GM23248 (cell line): ENCODE measurements at regions not wholly inside any gene's neighbourhood (a gene's known extent, or its start where the extent isn't known, plus 50 kb on each side); places are given as distances from the start of the nearest gene placed in this dataset.

ENCODE experiments used
- DNase-seq: peaks from one replicate; pipeline ENCODE4 v3.0.0-alpha.2; 2015
- H2AFZ ChIP-seq: fragments of 200-600 bp; sonication (generic); 2 replicates; pipeline ENCODE4 v1.6.1; 2016; ENCODE audit warnings: antibody characterized with exemption
- H3F3A ChIP-seq: fragments of 200-600 bp; sonication (generic); 2 replicates; pipeline ENCODE4 v1.6.1; 2016; ENCODE audit warnings: mild to moderate bottlenecking, antibody characterized with exemption, mixed run types; ENCODE audit not compliant: insufficient read depth
- H3K27ac ChIP-seq: fragments of 200-600 bp; sonication (generic); 2 replicates; pipeline ENCODE4 v1.5.1; 2016; ENCODE audit warnings: mild to moderate bottlenecking
- H3K27me3 ChIP-seq: fragments of 200-600 bp; sonication (generic); replicated peaks from 2 replicates; pipeline ENCODE4 v1.6.1; 2016; ENCODE audit warnings: mild to moderate bottlenecking; ENCODE audit not compliant: insufficient read depth
- H3K36me3 ChIP-seq: fragments of 200-600 bp; sonication (generic); 2 replicates; pipeline ENCODE4 v1.6.1; 2016; ENCODE audit warnings: low read depth, mild to moderate bottlenecking
- H3K4me1 ChIP-seq: fragments of 200-600 bp; sonication (generic); 2 replicates; pipeline ENCODE4 v1.6.1; 2016; ENCODE audit warnings: mild to moderate bottlenecking; ENCODE audit not compliant: insufficient read depth
- H3K4me2 ChIP-seq: fragments of 200-600 bp; sonication (generic); one replicate; pipeline ENCODE4 v1.6.1; 2016; ENCODE audit warnings: mild to moderate bottlenecking; ENCODE audit not compliant: unreplicated experiment
- H3K4me3 ChIP-seq: fragments of 200-600 bp; sonication (generic); 2 replicates; pipeline ENCODE4 v1.5.1; 2016; ENCODE audit warnings: mild to moderate bottlenecking
- H3K79me2 ChIP-seq: fragments of 200-600 bp; sonication (generic); 2 replicates; pipeline ENCODE4 v1.6.1; 2016; ENCODE audit warnings: mild to moderate bottlenecking; ENCODE audit not compliant: insufficient read depth
- H3K9ac ChIP-seq: fragments of 200-600 bp; sonication (generic); 2 replicates; pipeline ENCODE4 v1.6.1; 2016; ENCODE audit warnings: mild to moderate bottlenecking
- H3K9me2 ChIP-seq: fragments of 200-600 bp; sonication (generic); 2 replicates; pipeline ENCODE4 v1.6.1; 2016; ENCODE audit warnings: mixed run types, mild to moderate bottlenecking, moderate library complexity; ENCODE audit not compliant: insufficient read depth
- H3K9me3 ChIP-seq: fragments of 200-600 bp; sonication (generic); one replicate; pipeline ENCODE4 v1.6.1; 2017; ENCODE audit warnings: low read depth
- H4K20me1 ChIP-seq: fragments of 200-600 bp; sonication (generic); 2 replicates; pipeline ENCODE4 v1.6.0; 2016; ENCODE audit not compliant: insufficient read depth
- EZH2 ChIP-seq: fragments of 200-600 bp; sonication (generic); IDR thresholded peaks from 2 replicates; pipeline ENCODE4 v1.6.1; 2018; ENCODE audit warnings: antibody characterized with exemption, mild to moderate bottlenecking; ENCODE audit not compliant: insufficient read depth, poor library complexity, severe bottlenecking
- EZH2phosphoT487 ChIP-seq: fragments of 200-600 bp; sonication (generic); IDR thresholded peaks from 2 replicates; pipeline ENCODE4 v1.6.1; 2018; ENCODE audit warnings: antibody characterized with exemption, moderate library complexity, mild to moderate bottlenecking, low read depth; ENCODE audit not compliant: insufficient read depth
- WGBS, 2 experiments: methylation state at CpG; one replicate each; pipeline ENCODE4 v1.1.6; 2015 to 2017; ENCODE audit warnings: low lambda C conversion rate in 2 of 2, low coverage in 1 of 2; ENCODE audit errors: missing lambda C conversion rate in 2 of 2; 5-methylcytosine and 5-hydroxymethylcytosine counted together
- in situ Hi-C: fragments of 300-500 bp; cut with MboI; formaldehyde crosslinking; loops from 2 replicates; pipeline ENCODE4 v1.15.0; 2020

DNA sequence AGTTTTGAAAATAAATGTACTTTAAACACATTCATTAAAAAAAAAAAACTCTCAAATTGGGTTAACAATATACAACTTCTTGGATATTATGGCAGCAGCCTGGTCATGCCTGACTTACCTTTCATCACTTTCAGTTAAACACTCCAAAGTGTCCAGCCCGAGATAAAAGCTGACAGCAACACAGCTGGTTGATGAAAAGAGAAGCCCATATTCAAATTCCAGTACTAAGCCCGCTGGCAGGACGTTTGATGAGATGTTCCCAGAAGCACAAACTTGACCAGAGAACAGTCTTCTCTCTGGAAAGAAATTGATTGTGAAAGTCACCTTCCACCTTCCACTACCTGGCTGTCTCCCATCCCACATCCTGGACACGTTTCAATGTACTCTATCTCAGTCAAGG, 586.3 kb downstream of the TDRD15 start:
- no peak overlapping the region for H3K4me2 ChIP-seq
- no peaks in the 10 kb centered on the region for H3K9me2 ChIP-seq
- no peaks in the 10 kb centered on the region for H3K27me3 ChIP-seq
- 5% methylated on average over 4 of the region's 4 CpGs for WGBS, 2 experiments
- DNase-seq, result no peak
- no peaks in the 10 kb centered on the region for H3F3A ChIP-seq
- H3K4me3 ChIP-seq, result no peak overlapping the region
- in situ Hi-C loops, result no loop called here
- H3K4me1 ChIP-seq, result no peaks in the 10 kb centered on the region
- no peak overlapping the region for H2AFZ ChIP-seq
- H3K36me3 ChIP-seq, result no peaks in the 10 kb centered on the region
- no peak overlapping the region for H3K9ac ChIP-seq
- TF ChIP-seq EZH2phosphoT487, result no peak
- no peak for TF ChIP-seq EZH2
- no peaks in the 10 kb centered on the region for H3K79me2 ChIP-seq
- no peaks in the 10 kb centered on the region for H3K9me3 ChIP-seq
- no peak overlapping the region for H3K27ac ChIP-seq
- H4K20me1 ChIP-seq, result no peaks in the 10 kb centered on the region

DNA sequence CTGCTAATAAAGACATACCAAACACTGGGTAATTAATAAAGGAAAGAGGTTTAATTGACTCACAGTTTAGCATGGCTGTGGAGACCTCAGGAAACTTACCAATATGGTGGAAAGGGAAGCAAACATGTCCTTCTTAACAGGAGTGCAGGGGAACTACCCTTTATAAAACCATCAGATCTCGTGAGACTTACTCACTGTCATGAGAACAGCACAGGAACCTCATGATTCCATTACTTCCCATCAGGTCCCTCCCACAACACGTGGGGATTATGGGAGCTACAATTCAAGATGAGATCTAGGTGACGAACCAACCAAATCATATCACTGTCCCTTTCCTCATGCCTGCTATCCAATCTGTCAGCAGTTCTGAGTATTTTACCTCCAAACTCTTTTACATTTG, 586.7 kb downstream of the TDRD15 start:
- Histone ChIP-seq H3K36me3 (no peaks in the 10 kb centered on the region), H3K4me3 (no peak overlapping the region), H4K20me1 (no peaks in the 10 kb centered on the region), H3K9me2 (no peaks in the 10 kb centered on the region), H3K9me3 (no peaks in the 10 kb centered on the region), H3K4me1 (no peaks in the 10 kb centered on the region), H2AFZ (no peak overlapping the region), H3F3A (no peaks in the 10 kb centered on the region), H3K4me2 (no peak overlapping the region), H3K9ac (no peak overlapping the region), H3K79me2 (no peaks in the 10 kb centered on the region), H3K27ac (no peak overlapping the region), H3K27me3 (no peaks in the 10 kb centered on the region)
- in situ Hi-C loops, result no loop called here
- WGBS, 2 experiments, result 8 to 9% methylated on average over 3 of the region's 3 CpGs
- DNase-seq, result no peak
- TF ChIP-seq EZH2, result no peak
- TF ChIP-seq EZH2phosphoT487, result no peak

DNA sequence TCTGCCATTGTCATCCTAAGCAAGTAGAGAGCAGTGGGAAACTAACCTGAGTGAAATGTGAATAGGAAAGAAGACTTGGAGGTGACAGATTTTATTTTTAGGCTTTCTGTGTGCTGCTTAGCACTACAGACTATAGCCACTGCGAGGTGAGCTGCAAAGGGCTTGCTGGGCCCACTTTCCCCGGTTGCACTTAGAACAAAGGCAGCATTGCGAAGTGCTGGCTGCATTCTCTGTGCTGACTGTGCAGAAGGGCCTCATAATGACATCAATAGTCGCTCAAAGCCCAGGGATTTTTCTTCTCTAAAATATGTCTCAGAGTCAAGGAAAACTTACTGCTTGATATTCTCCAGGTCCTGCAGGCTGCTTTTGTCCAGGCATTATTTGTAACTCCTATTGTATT, 592.1 kb downstream of the TDRD15 start:
- in situ Hi-C loops, result no loop called here
- 3% methylated on average over 4 of the region's 4 CpGs for WGBS, 2 experiments
- no peaks in the 10 kb centered on the region for H3K36me3 ChIP-seq
- no peaks in the 10 kb centered on the region for H3K9me2 ChIP-seq
- H3K9ac ChIP-seq, result no peak overlapping the region
- H3K4me3 ChIP-seq, result no peak overlapping the region
- TF ChIP-seq EZH2phosphoT487 (no peak), EZH2 (no peak)
- H3K4me1 ChIP-seq, result no peaks in the 10 kb centered on the region
- no peak for DNase-seq
- no peaks in the 10 kb centered on the region for H4K20me1 ChIP-seq
- no peaks in the 10 kb centered on the region for H3K9me3 ChIP-seq
- no peak overlapping the region for H3K27ac ChIP-seq
- no peaks in the 10 kb centered on the region for H3F3A ChIP-seq
- no peaks in the 10 kb centered on the region for H3K27me3 ChIP-seq
- no peak overlapping the region for H2AFZ ChIP-seq
- H3K4me2 ChIP-seq, result no peak overlapping the region
- no peaks in the 10 kb centered on the region for H3K79me2 ChIP-seq

DNA sequence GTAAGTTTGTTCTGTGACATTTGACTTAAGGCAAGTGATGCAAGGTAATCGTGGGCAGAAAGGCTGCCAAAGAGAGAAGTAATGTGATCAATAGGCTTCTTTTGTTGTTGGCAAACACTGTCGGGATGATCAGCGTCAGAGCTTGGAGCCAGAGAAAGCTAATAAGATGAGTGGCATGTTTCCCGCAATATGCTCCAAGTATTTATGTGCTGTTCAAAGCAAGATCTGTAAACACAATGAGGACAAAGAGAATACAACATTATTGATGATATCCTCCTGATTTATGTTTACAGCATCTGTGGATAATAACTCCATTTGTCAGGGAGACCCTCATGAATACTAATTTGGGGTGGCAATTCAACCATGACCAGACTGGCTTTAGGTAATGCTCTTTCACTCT, 603.3 kb downstream of the TDRD15 start:
- in situ Hi-C loops, result no loop called here
- 10 to 14% methylated on average over 4 of the region's 4 CpGs for WGBS, 2 experiments

DNA sequence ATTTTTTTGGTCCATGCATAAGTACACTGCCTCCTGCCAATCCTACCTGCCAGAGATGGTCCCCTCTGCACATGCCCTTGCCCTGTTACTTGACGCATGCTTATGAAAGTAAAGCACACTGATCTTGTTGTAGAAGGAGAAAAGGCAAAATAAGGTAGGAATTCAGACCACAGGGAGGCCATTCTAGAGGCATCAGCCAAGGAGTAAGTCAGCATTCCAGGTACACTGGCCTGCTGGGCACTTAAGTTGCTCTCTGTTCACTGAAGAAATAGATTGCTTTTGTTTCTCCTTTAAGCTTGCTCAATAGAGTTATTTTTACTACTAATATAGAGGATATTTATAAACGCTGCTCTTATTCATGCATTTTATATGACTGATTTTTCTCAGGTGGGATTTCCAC, 604.4 kb downstream of the TDRD15 start:
- TF ChIP-seq EZH2phosphoT487, result no peak
- no peak for TF ChIP-seq EZH2
- in situ Hi-C loops, result no loop called here
- no peaks in the 10 kb centered on the region for H4K20me1 ChIP-seq
- H3K9me2 ChIP-seq, result no peaks in the 10 kb centered on the region
- H3K9me3 ChIP-seq, result no peaks in the 10 kb centered on the region
- H3K9ac ChIP-seq, result no peak overlapping the region
- H3K36me3 ChIP-seq, result no peaks in the 10 kb centered on the region
- no peak overlapping the region for H3K27ac ChIP-seq
- H3F3A ChIP-seq, result no peaks in the 10 kb centered on the region
- H3K4me1 ChIP-seq, result no peaks in the 10 kb centered on the region
- no peak overlapping the region for H3K4me2 ChIP-seq
- H3K79me2 ChIP-seq, result no peaks in the 10 kb centered on the region
- 27 to 40% methylated on average over 2 of the region's 2 CpGs for whole genome bisulfite sequencing, 2 experiments
- H2AFZ ChIP-seq, result no peak overlapping the region
- H3K4me3 ChIP-seq, result no peak overlapping the region
- no peak for DNase-seq
- no peaks in the 10 kb centered on the region for H3K27me3 ChIP-seq

More for the DNA sequence above, 603.3 kb downstream of the TDRD15 start:
- no peaks in the 10 kb centered on the region for H4K20me1 ChIP-seq
- H3K4me2 ChIP-seq, result no peak overlapping the region
- H3K4me3 ChIP-seq, result no peak overlapping the region
- H3K9me2 ChIP-seq, result no peaks in the 10 kb centered on the region
- no peaks in the 10 kb centered on the region for H3K9me3 ChIP-seq
- no peaks in the 10 kb centered on the region for H3K27me3 ChIP-seq
- no peak for DNase-seq
- H3F3A ChIP-seq, result no peaks in the 10 kb centered on the region
- H3K9ac ChIP-seq, result no peak overlapping the region
- H2AFZ ChIP-seq, result no peak overlapping the region
- no peak overlapping the region for H3K27ac ChIP-seq
- TF ChIP-seq EZH2phosphoT487 (no peak), EZH2 (no peak)
- H3K36me3 ChIP-seq, result no peaks in the 10 kb centered on the region
- no peaks in the 10 kb centered on the region for H3K79me2 ChIP-seq
- no peaks in the 10 kb centered on the region for H3K4me1 ChIP-seq
